Transverse colon (tissue), 4 donors: ENCODE measurements at regions not wholly inside any gene's neighbourhood (a gene's known extent, or its start where the extent isn't known, plus 50 kb on each side); places are given as distances from the start of the nearest gene placed in this dataset.

Experiments
- DNase-seq: peaks from one replicate; pipeline ENCODE4 v3.0.0-alpha.2; 2019
- H3K27ac ChIP-seq, 4 donors: fragments of 200-600 bp; sonication (generic); 2 replicates each; pipeline ENCODE4 v1.5.1; 2016 to 2018; ENCODE audit warnings: inconsistent platforms in 4 of 4
- H3K27me3 ChIP-seq: fragments of 200-600 bp; sonication (generic); 2 replicates; pipeline ENCODE4 v1.5.1; 2017; ENCODE audit warnings: inconsistent platforms
- H3K36me3 ChIP-seq, 4 donors: fragments of 200-600 bp; sonication (generic); 2 replicates each; pipeline ENCODE4 v1.5.1; 2017 to 2019; ENCODE audit warnings: inconsistent platforms in 4 of 4
- H3K4me1 ChIP-seq, 4 donors: fragments of 200-600 bp; sonication (generic); 2 replicates each; pipeline ENCODE4 v1.5.1; 2017 to 2020; ENCODE audit warnings: inconsistent platforms in 4 of 4
- H3K4me3 ChIP-seq, 4 donors: fragments of 200-600 bp; sonication (generic); 1 replicate in 1 of 4; 2 replicates in 3 of 4; pipeline versions ENCODE4 v1.5.1 to v1.6.1; 2017 to 2019; ENCODE audit warnings: inconsistent platforms in 4 of 4
- H3K9me3 ChIP-seq, 2 donors: fragments of 200-600 bp; sonication (generic); 2 replicates each; pipeline ENCODE4 v1.5.1; 2017 to 2019; ENCODE audit warnings: inconsistent platforms in 2 of 2
- EP300 ChIP-seq: sonication (generic); formaldehyde crosslinking; IDR thresholded peaks from one replicate; pipeline ENCODE4 v1.6.1; 2017; ENCODE audit warnings: antibody characterized with exemption, low read depth
- POLR2A ChIP-seq: fragments of 450-650 bp; IDR thresholded peaks from one replicate; pipeline ENCODE4 v1.6.1; 2016; ENCODE audit warnings: antibody characterized with exemption, mild to moderate bottlenecking, moderate library complexity
- POLR2AphosphoS5 ChIP-seq, 3 donors: sonication (generic); formaldehyde crosslinking; IDR thresholded peaks; one replicate each; pipeline ENCODE4 v1.6.1; 2016; ENCODE audit warnings: antibody characterized with exemption in 3 of 3
- WGBS, 2 donors: methylation state at CpG; one replicate each; pipeline ENCODE4 v1.1.5; 2018; ENCODE audit warnings: low coverage in 1 of 2; 5-methylcytosine and 5-hydroxymethylcytosine counted together
- in situ Hi-C, 4 donors: fragments of 200-750 bp; cut with MboI; loops; one replicate each; pipeline versions ENCODE4 v1.15.0 to v1.15.1; 2017; ENCODE audit warnings: low sequenced_read_pairs in 3 of 4, low pct_ligation_motif_present in 1 of 4, low pct_unique_long_range_greater_than_20kb in 1 of 4
- intact Hi-C: fragments of 100-400 bp; cut with DNase I; formaldehyde crosslinking; loops from one replicate; pipeline ENCODE4 v1.15.1; 2023; ENCODE audit warnings: low total_unique reads
- TF ChIP-seq, protein P1 (sequence below), 5 experiments: fragments of 200-600 bp in 3 of 5; fragments of 450-650 bp in 2 of 5; sonication (generic) in 3 of 5; IDR thresholded peaks; 1 replicate in 2 of 5; 2 replicates in 3 of 5; pipeline ENCODE4 v1.5.1; 2016 to 2017; ENCODE audit warnings: antibody characterized with exemption in 5 of 5, inconsistent platforms in 3 of 5, mild to moderate bottlenecking in 2 of 5, moderate library complexity in 1 of 5

GRCh38 chr6:137968901-137969300 is 101.8 kb downstream of the TNFAIP3 start:
- H3K4me3 ChIP-seq: no peak overlapping the region
- no peaks in the 10 kb centered on the region for H3K9me3 ChIP-seq
- H3K36me3 ChIP-seq: no peaks in the 10 kb centered on the region
- WGBS, 2 donors: 33 to 38% methylated on average over 1 of the region's 1 CpG
- in situ Hi-C loops (no loop called here), intact Hi-C loops (no loop called here)
- no peaks in the 10 kb centered on the region for H3K27me3 ChIP-seq
- no peak for DNase-seq
- H3K4me1 ChIP-seq: no peaks in the 10 kb centered on the region
- no peak overlapping the region for H3K27ac ChIP-seq
- TF ChIP-seq POLR2AphosphoS5 (IDR thresholded peaks at IDR 0.05) (no peak), EP300 (no peak), POLR2A (no peak)
- TF ChIP-seq, protein P1, sequence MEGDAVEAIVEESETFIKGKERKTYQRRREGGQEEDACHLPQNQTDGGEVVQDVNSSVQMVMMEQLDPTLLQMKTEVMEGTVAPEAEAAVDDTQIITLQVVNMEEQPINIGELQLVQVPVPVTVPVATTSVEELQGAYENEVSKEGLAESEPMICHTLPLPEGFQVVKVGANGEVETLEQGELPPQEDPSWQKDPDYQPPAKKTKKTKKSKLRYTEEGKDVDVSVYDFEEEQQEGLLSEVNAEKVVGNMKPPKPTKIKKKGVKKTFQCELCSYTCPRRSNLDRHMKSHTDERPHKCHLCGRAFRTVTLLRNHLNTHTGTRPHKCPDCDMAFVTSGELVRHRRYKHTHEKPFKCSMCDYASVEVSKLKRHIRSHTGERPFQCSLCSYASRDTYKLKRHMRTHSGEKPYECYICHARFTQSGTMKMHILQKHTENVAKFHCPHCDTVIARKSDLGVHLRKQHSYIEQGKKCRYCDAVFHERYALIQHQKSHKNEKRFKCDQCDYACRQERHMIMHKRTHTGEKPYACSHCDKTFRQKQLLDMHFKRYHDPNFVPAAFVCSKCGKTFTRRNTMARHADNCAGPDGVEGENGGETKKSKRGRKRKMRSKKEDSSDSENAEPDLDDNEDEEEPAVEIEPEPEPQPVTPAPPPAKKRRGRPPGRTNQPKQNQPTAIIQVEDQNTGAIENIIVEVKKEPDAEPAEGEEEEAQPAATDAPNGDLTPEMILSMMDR (IDR thresholded peaks at IDR 0.05): no peak

- Histone ChIP-seq H3K4me1 (no peaks in the 10 kb centered on the region), H3K4me3 (no peak overlapping the region), H3K36me3 (no peaks in the 10 kb centered on the region), H3K27me3 (no peaks in the 10 kb centered on the region), H3K27ac (no peak overlapping the region), H3K9me3 (no peaks in the 10 kb centered on the region)
- in situ Hi-C loops: no loop called here
- DNase-seq: no peak
- TF ChIP-seq, protein P1 (IDR thresholded peaks at IDR 0.05): no peak
- TF ChIP-seq POLR2AphosphoS5 (IDR thresholded peaks at IDR 0.05) (no peak), POLR2A (no peak), EP300 (no peak)
- intact Hi-C loops: no loop called here
These were observed 102.8 kb downstream of the TNFAIP3 start for GRCh38 chr6:137969874-137970273.

GRCh38 chr6:137970368-137970767 is 103.3 kb downstream of the TNFAIP3 start:
- Histone ChIP-seq H3K4me3 (no peak overlapping the region), H3K27ac (no peak overlapping the region), H3K9me3 (no peaks in the 10 kb centered on the region), H3K27me3 (no peaks in the 10 kb centered on the region), H3K36me3 (no peaks in the 10 kb centered on the region), H3K4me1 (peaks cover 0 to under 1% (median 0%) of the 10 kb centered on the region in 4 donors)
- in situ Hi-C loops (no loop called here), intact Hi-C loops (no loop called here)
- no peak for DNase-seq
- WGBS, 2 donors: 74 to 88% methylated on average over 1 to 4 of the region's 4 CpGs
- TF ChIP-seq POLR2A (no peak), POLR2AphosphoS5 (IDR thresholded peaks at IDR 0.05) (no peak), EP300 (no peak)
- TF ChIP-seq, protein P1 (IDR thresholded peaks at IDR 0.05): no peak

DNA sequence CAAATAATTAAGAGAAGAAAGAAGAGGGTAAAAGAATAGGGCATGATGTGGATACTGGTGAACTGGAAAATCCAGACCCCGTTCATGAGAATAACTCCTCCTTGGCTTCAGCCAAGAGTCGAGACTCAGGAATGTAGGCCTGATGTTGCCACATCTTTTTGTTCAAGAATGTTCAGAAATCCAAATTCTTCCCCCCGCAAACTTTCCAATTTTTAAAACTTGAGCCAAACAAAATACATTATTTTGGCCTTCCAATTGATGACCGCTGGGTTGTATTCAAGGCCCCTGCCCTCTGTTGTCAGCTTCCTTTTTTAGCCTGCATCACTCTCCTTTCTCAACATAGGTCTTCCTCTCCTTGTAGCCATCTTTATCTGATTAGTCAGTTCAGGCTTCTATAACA is 106.1 kb downstream of the TNFAIP3 start:
- no peaks in the 10 kb centered on the region for H3K27me3 ChIP-seq
- no peaks in the 10 kb centered on the region for H3K9me3 ChIP-seq
- H3K4me3 ChIP-seq: no peak overlapping the region
- H3K4me1 ChIP-seq: peaks cover 0 to 3% (median 1%) of the 10 kb centered on the region in 4 donors
- no peak overlapping the region for H3K27ac ChIP-seq
- TF ChIP-seq, protein P1 (IDR thresholded peaks at IDR 0.05): no peak
- TF ChIP-seq POLR2AphosphoS5 (IDR thresholded peaks at IDR 0.05) (no peak), EP300 (no peak), POLR2A (no peak)
- intact Hi-C loops: no loop called here
- no peak for DNase-seq
- 92 to 96% methylated on average over 4 of the region's 4 CpGs for WGBS, 2 donors
- in situ Hi-C loops: no loop called here
- H3K36me3 ChIP-seq: no peaks in the 10 kb centered on the region
